WTC11 (cell line): ENCODE measurements at regions not wholly inside any gene's neighbourhood (a gene's known extent, or its start where the extent isn't known, plus 50 kb on each side); places are given as distances from the start of the nearest gene placed in this dataset.

ENCODE experiments used
- AFF4 ChIP-seq: sonication (generic); formaldehyde crosslinking; IDR thresholded peaks from 2 replicates; pipeline ENCODE4 v1.8.1; 2023; ENCODE audit warnings: mild to moderate bottlenecking, missing genetic modification reagents, borderline replicate concordance
- ATF2 ChIP-seq: sonication (generic); formaldehyde crosslinking; IDR thresholded peaks from 2 replicates; pipeline ENCODE4 v1.8.1; 2022; ENCODE audit warnings: low read depth, missing genetic modification reagents, borderline replicate concordance
- ATF3 ChIP-seq: sonication (generic); formaldehyde crosslinking; conservative IDR thresholded peaks from 2 replicates; pipeline ENCODE4 v1.8.1; 2022; ENCODE audit warnings: mild to moderate bottlenecking, missing genetic modification reagents
- ESRRA ChIP-seq: sonication (generic); formaldehyde crosslinking; IDR thresholded peaks from 2 replicates; pipeline ENCODE4 v1.8.1; 2022; ENCODE audit warnings: mild to moderate bottlenecking, missing genetic modification reagents, borderline replicate concordance
- NR2C2 ChIP-seq: sonication (generic); formaldehyde crosslinking; IDR thresholded peaks from 2 replicates; pipeline ENCODE4 v1.8.0; 2022; ENCODE audit warnings: mild to moderate bottlenecking, missing genetic modification reagents
- TP53 ChIP-seq: sonication (generic); formaldehyde crosslinking; IDR thresholded peaks from 2 replicates; pipeline ENCODE4 v1.8.1; 2023; ENCODE audit warnings: mild to moderate bottlenecking, missing genetic modification reagents
- ZNF121 ChIP-seq: sonication (generic); formaldehyde crosslinking; IDR thresholded peaks from 2 replicates; pipeline ENCODE4 v1.8.0; 2023; ENCODE audit warnings: missing genetic modification reagents
- ZNF281 ChIP-seq: sonication (generic); formaldehyde crosslinking; IDR thresholded peaks from 2 replicates; pipeline ENCODE4 v1.8.0; 2023; ENCODE audit warnings: mild to moderate bottlenecking, missing genetic modification reagents
- TF ChIP-seq, protein P1 (sequence below): fragments of 200-600 bp; IDR thresholded peaks from 2 replicates; pipeline ENCODE4 v1.8.0; 2022; ENCODE audit warnings: antibody characterized with exemption
- TF ChIP-seq, protein P2 (sequence below): sonication (generic); formaldehyde crosslinking; IDR thresholded peaks from 2 replicates; pipeline ENCODE4 v1.8.1; 2023; ENCODE audit warnings: mild to moderate bottlenecking, missing genetic modification reagents, moderate library complexity

- no peak for TF ChIP-seq ESRRA (CRISPR knock-in tag)
- TF ChIP-seq ATF2 (CRISPR knock-in tag) = no peak
- TF ChIP-seq, protein P1, sequence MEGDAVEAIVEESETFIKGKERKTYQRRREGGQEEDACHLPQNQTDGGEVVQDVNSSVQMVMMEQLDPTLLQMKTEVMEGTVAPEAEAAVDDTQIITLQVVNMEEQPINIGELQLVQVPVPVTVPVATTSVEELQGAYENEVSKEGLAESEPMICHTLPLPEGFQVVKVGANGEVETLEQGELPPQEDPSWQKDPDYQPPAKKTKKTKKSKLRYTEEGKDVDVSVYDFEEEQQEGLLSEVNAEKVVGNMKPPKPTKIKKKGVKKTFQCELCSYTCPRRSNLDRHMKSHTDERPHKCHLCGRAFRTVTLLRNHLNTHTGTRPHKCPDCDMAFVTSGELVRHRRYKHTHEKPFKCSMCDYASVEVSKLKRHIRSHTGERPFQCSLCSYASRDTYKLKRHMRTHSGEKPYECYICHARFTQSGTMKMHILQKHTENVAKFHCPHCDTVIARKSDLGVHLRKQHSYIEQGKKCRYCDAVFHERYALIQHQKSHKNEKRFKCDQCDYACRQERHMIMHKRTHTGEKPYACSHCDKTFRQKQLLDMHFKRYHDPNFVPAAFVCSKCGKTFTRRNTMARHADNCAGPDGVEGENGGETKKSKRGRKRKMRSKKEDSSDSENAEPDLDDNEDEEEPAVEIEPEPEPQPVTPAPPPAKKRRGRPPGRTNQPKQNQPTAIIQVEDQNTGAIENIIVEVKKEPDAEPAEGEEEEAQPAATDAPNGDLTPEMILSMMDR = no peak
- no peak for TF ChIP-seq NR2C2 (CRISPR knock-in tag)
- TF ChIP-seq ATF3 = no peak
- TF ChIP-seq ZNF121 (CRISPR knock-in tag) = no peak
- TF ChIP-seq, protein P2, sequence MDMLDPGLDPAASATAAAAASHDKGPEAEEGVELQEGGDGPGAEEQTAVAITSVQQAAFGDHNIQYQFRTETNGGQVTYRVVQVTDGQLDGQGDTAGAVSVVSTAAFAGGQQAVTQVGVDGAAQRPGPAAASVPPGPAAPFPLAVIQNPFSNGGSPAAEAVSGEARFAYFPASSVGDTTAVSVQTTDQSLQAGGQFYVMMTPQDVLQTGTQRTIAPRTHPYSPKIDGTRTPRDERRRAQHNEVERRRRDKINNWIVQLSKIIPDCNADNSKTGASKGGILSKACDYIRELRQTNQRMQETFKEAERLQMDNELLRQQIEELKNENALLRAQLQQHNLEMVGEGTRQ (CRISPR knock-in tag) = no peak
- TF ChIP-seq TP53 (CRISPR knock-in tag) = no peak
- no peak for TF ChIP-seq ZNF281 (CRISPR knock-in tag)
- TF ChIP-seq AFF4 (CRISPR knock-in tag) = no peak
Measured at GRCh38 chr2:154546341-154546740, 152.2 kb upstream of the KCNJ3 start.
